RWPE2 (cell line): ENCODE measurements at regions not wholly inside any gene's neighbourhood (a gene's known extent, or its start where the extent isn't known, plus 50 kb on each side); places are given as distances from the start of the nearest gene placed in this dataset.

ENCODE experiments used
- ATAC-seq: fragments of 200-7000 bp; cut with Tn5 transposase; 3 replicates; pipeline ENCODE4 v1.9.1; 2021; ENCODE audit warnings: low read depth
- DNase-seq: peaks from one replicate; pipeline ENCODE4 v3.0.0-alpha.2; 2020; ENCODE audit warnings: low spot score
- H3K27ac ChIP-seq: fragments of 450-650 bp; 2 replicates; pipeline ENCODE4 v1.5.1; 2017; ENCODE audit warnings: mild to moderate bottlenecking; ENCODE audit not compliant: poor library complexity, severe bottlenecking
- H3K27me3 ChIP-seq: fragments of 250-450 bp; sonication (Bioruptor Pico); 2 replicates; pipeline ENCODE4 v1.5.1; 2021; ENCODE audit warnings: mild to moderate bottlenecking, moderate library complexity; ENCODE audit not compliant: insufficient read depth, poor library complexity, severe bottlenecking
- H3K36me3 ChIP-seq: fragments of 250-450 bp; sonication (Bioruptor Pico); 2 replicates; pipeline ENCODE4 v1.5.1; 2020; ENCODE audit warnings: low read depth, mild to moderate bottlenecking, moderate library complexity
- H3K4me1 ChIP-seq: fragments of 250-450 bp; sonication (Bioruptor Pico); 2 replicates; pipeline ENCODE4 v1.5.1; 2021; ENCODE audit warnings: mild to moderate bottlenecking, moderate library complexity; ENCODE audit not compliant: insufficient read depth, poor library complexity, severe bottlenecking
- H3K4me3 ChIP-seq: fragments of 250-450 bp; sonication (Bioruptor Pico); 2 replicates; pipeline ENCODE4 v1.5.1; 2021; ENCODE audit warnings: mild to moderate bottlenecking, moderate library complexity; ENCODE audit not compliant: severe bottlenecking
- H3K9me3 ChIP-seq: fragments of 250-450 bp; sonication (Bioruptor Pico); 2 replicates; pipeline ENCODE4 v1.5.1; 2021; ENCODE audit warnings: mild to moderate bottlenecking, moderate library complexity; ENCODE audit not compliant: severe bottlenecking
- CTCF ChIP-seq: fragments of 450-650 bp; IDR thresholded peaks from one replicate; pipeline ENCODE4 v1.5.1; 2017; ENCODE audit warnings: mild to moderate bottlenecking, moderate library complexity; ENCODE audit not compliant: poor library complexity, severe bottlenecking

GRCh38 chr21:35303085-35303484 lies 254.0 kb upstream of the RUNX1 start:
- no peaks in the 10 kb centered on the region for H3K27me3 ChIP-seq
- DNase-seq (peak; percentile 69), ATAC-seq (peak; percentile 100)

GRCh38 chr21:35298757-35299156 lies 249.7 kb upstream of the RUNX1 start:
- Histone ChIP-seq H3K4me3 (no peak overlapping the region), H3K27me3 (no peaks in the 10 kb centered on the region), H3K9me3 (peaks cover 3% of the 10 kb centered on the region), H3K4me1 (peaks cover 16% of the 10 kb centered on the region), H3K36me3 (no peaks in the 10 kb centered on the region), H3K27ac (no peak overlapping the region)
- no peak for ATAC-seq
- TF ChIP-seq CTCF = no peak
- no peak for DNase-seq

More at GRCh38 chr21:35303085-35303484, 254.0 kb upstream of the RUNX1 start:
- no peak for TF ChIP-seq CTCF
- Histone ChIP-seq H3K27ac (peak overlapping the region; percentile 75), H3K9me3 (peaks cover 3% of the 10 kb centered on the region), H3K36me3 (no peaks in the 10 kb centered on the region), H3K4me1 (peaks cover 10% of the 10 kb centered on the region), H3K4me3 (no peak overlapping the region)

GRCh38 chr21:35297665-35298064 lies 248.6 kb upstream of the RUNX1 start:
- no peak for TF ChIP-seq CTCF
- H3K9me3 ChIP-seq = no peaks in the 10 kb centered on the region
- no peaks in the 10 kb centered on the region for H3K27me3 ChIP-seq
- DNase-seq = no peak
- no peak overlapping the region for H3K4me3 ChIP-seq
- H3K27ac ChIP-seq = no peak overlapping the region
- H3K4me1 ChIP-seq = peaks cover 7% of the 10 kb centered on the region
- no peaks in the 10 kb centered on the region for H3K36me3 ChIP-seq
- ATAC-seq = no peak

- DNase-seq = no peak
Measured at GRCh38 chr21:35294231-35294898, 245.3 kb upstream of the RUNX1 start.

More at GRCh38 chr21:35294231-35294898, 245.3 kb upstream of the RUNX1 start:
- Histone ChIP-seq H3K9me3 (no peaks in the 10 kb centered on the region), H3K4me1 (peaks cover 6% of the 10 kb centered on the region), H3K27me3 (no peaks in the 10 kb centered on the region), H3K4me3 (no peak overlapping the region), H3K27ac (no peak overlapping the region), H3K36me3 (no peaks in the 10 kb centered on the region)
- no peak for TF ChIP-seq CTCF
- peak; percentile 36; the same call in 1 of the 3 replicates for ATAC-seq
